Brain microvascular endothelial cell (primary cell): ENCODE measurements at regions not wholly inside any gene's neighbourhood (a gene's known extent, or its start where the extent isn't known, plus 50 kb on each side); places are given as distances from the start of the nearest gene placed in this dataset.

Experiments used
- DNase-seq: peaks from one replicate; pipeline ENCODE4 v3.0.0-alpha.2; 2020
- H3K27ac ChIP-seq: fragments of 250-450 bp; sonication (Bioruptor Pico); 2 replicates; pipeline ENCODE4 v1.5.1; 2020; ENCODE audit warnings: mild to moderate bottlenecking, moderate library complexity
- H3K27me3 ChIP-seq: fragments of 250-450 bp; sonication (Bioruptor Pico); replicated peaks from 2 replicates; pipeline ENCODE4 v1.5.1; 2020; ENCODE audit warnings: mild to moderate bottlenecking
- H3K36me3 ChIP-seq: fragments of 250-450 bp; sonication (Bioruptor Pico); replicated peaks from 2 replicates; pipeline ENCODE4 v1.5.1; 2020; ENCODE audit warnings: mild to moderate bottlenecking
- H3K4me3 ChIP-seq: 2 replicates; pipeline ENCODE4 v1.5.1; 2011; ENCODE audit warnings: low read depth, mild to moderate bottlenecking, control low read depth, low read length, moderate library complexity
- in situ Hi-C: cut with HindIII; loops from 2 replicates; pipeline ENCODE4 v1.10.0; 2017; ENCODE audit warnings: low sequenced_read_pairs, low pct_ligation_motif_present
- TF ChIP-seq, protein P1 (sequence below): IDR thresholded peaks from 2 replicates; pipeline ENCODE4 v1.5.1; 2011; ENCODE audit warnings: low read depth, mild to moderate bottlenecking, moderate library complexity, low read length, control low read depth, inconsistent platforms; ENCODE audit errors: missing control alignments

DNA sequence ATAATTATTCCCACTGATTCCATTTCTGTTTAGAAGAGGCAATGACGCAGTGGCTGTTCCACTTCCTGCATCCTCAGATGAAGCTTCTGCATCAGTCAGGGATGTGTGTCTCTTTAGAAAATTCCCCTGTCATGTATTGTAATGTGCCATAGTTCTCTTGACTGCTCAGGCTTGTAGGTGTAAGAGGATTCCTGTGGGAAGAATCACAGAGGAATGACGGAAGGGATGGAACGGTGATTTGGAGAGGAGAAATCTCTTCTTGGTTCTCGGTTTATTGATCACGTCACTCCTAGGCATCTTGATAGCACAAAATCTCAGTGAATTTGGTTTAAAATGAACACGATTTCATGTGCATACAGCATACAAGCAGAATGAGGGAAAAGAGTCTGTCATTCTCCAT is 69.8 kb upstream of the PRKCQ start:
- TF ChIP-seq, protein P1, sequence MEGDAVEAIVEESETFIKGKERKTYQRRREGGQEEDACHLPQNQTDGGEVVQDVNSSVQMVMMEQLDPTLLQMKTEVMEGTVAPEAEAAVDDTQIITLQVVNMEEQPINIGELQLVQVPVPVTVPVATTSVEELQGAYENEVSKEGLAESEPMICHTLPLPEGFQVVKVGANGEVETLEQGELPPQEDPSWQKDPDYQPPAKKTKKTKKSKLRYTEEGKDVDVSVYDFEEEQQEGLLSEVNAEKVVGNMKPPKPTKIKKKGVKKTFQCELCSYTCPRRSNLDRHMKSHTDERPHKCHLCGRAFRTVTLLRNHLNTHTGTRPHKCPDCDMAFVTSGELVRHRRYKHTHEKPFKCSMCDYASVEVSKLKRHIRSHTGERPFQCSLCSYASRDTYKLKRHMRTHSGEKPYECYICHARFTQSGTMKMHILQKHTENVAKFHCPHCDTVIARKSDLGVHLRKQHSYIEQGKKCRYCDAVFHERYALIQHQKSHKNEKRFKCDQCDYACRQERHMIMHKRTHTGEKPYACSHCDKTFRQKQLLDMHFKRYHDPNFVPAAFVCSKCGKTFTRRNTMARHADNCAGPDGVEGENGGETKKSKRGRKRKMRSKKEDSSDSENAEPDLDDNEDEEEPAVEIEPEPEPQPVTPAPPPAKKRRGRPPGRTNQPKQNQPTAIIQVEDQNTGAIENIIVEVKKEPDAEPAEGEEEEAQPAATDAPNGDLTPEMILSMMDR: no peak
- no peak overlapping the region for H3K4me3 ChIP-seq
- H3K36me3 ChIP-seq: no peaks in the 10 kb centered on the region
- no peaks in the 10 kb centered on the region for H3K27me3 ChIP-seq
- H3K27ac ChIP-seq: no peak overlapping the region
- in situ Hi-C loops: no loop called here
- DNase-seq: no peak

- H3K27me3 ChIP-seq: no peaks in the 10 kb centered on the region
- in situ Hi-C loops: no loop called here
- no peak for DNase-seq
- no peak overlapping the region for H3K27ac ChIP-seq
- H3K36me3 ChIP-seq: no peaks in the 10 kb centered on the region
- H3K4me3 ChIP-seq: no peak overlapping the region
- TF ChIP-seq, protein P1: no peak
Measured at GRCh38 chr10:6648894-6649720, 69.0 kb upstream of the PRKCQ start.

DNA sequence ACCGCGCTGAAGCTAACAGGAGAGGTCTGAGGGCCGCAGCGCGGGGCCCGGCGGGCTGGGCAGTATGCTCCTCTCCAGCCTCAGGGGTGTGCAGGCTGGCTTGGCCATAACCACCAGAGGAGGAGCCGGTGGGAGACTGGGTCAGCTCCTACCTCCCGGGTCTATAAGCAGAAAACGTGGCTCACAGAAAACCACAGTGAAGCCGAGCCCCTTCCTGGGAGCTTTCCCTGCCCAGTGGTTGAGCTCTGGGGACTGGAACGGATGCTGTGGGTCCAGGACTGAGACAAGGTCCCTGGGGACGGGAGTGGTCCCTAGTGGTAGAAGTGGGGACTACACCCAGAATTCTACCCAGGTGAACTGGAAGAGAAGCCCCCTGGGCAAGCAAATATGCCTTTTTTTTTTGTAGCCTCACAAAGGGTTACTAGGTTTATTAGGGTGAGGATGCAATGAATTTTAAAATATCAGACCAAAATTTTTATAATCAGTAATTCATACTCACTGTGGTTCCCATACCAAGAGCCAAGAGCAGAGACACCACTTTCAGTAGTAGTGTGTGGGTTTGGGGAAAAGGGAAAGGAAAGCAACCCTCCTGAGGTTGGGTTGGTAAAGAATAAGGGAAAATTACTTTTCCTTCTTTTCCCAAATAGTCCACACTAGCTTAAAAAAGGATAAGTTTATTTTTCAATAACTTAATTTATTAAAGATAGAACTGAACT is 67.9 kb upstream of the PRKCQ start:
- in situ Hi-C loops: no loop called here

GRCh38 chr10:6643962-6644361 is 63.9 kb upstream of the PRKCQ start:
- TF ChIP-seq, protein P1: no peak

More for the DNA sequence above, 67.9 kb upstream of the PRKCQ start:
- H3K4me3 ChIP-seq: no peak overlapping the region
- no peak overlapping the region for H3K27ac ChIP-seq
- H3K27me3 ChIP-seq: no peaks in the 10 kb centered on the region
- H3K36me3 ChIP-seq: no peaks in the 10 kb centered on the region
- DNase-seq: peak; percentile 2
- TF ChIP-seq, protein P1: peak; percentile 82

GRCh38 chr10:6642876-6643275 is 62.8 kb upstream of the PRKCQ start:
- no peak overlapping the region for H3K27ac ChIP-seq
- no peak overlapping the region for H3K4me3 ChIP-seq
- in situ Hi-C loops: no loop called here
- DNase-seq: no peak
- H3K36me3 ChIP-seq: no peaks in the 10 kb centered on the region
- TF ChIP-seq, protein P1: no peak
- no peaks in the 10 kb centered on the region for H3K27me3 ChIP-seq

More at GRCh38 chr10:6643962-6644361, 63.9 kb upstream of the PRKCQ start:
- Histone ChIP-seq H3K4me3 (no peak overlapping the region), H3K27me3 (no peaks in the 10 kb centered on the region), H3K36me3 (no peaks in the 10 kb centered on the region), H3K27ac (no peak overlapping the region)
- no peak for DNase-seq
- in situ Hi-C loops: no loop called here
